Testis (tissue), 2 donors: ENCODE measurements at regions not wholly inside any gene's neighbourhood (a gene's known extent, or its start where the extent isn't known, plus 50 kb on each side); places are given as distances from the start of the nearest gene placed in this dataset.

ENCODE experiments used
- DNase-seq: peaks from one replicate; pipeline ENCODE4 v3.0.0-alpha.2; 2019
- H3K27ac ChIP-seq, 2 donors: fragments of 200-600 bp; sonication (generic); one replicate each; pipeline ENCODE4 v1.5.1; 2019
- H3K27me3 ChIP-seq: fragments of 200-600 bp; sonication (generic); one replicate; pipeline ENCODE4 v1.5.1; 2019
- H3K36me3 ChIP-seq: fragments of 200-600 bp; sonication (generic); one replicate; pipeline ENCODE4 v1.5.1; 2017; ENCODE audit warnings: low read depth; ENCODE audit errors: missing control alignments
- H3K4me1 ChIP-seq: fragments of 200-600 bp; sonication (generic); one replicate; pipeline ENCODE4 v1.5.1; 2019
- H3K4me3 ChIP-seq, 2 donors: fragments of 200-600 bp; sonication (generic); one replicate each; pipeline ENCODE4 v1.5.1; 2017 to 2019
- H3K9me3 ChIP-seq: fragments of 200-600 bp; sonication (generic); one replicate; pipeline ENCODE4 v1.5.1; 2017
- CTCF ChIP-seq, 3 experiments: fragments of 450-650 bp in 2 of 3; fragments of 200-600 bp in 1 of 3; sonication (generic) in 1 of 3; IDR thresholded peaks; one replicate each; pipeline ENCODE4 v1.5.1; 2016 to 2019; ENCODE audit warnings: antibody characterized with exemption in 3 of 3, mild to moderate bottlenecking in 2 of 3, moderate library complexity in 1 of 3
- POLR2A ChIP-seq: fragments of 450-650 bp; IDR thresholded peaks from one replicate; pipeline ENCODE4 v1.6.1; 2017; ENCODE audit warnings: antibody characterized with exemption, mild to moderate bottlenecking, moderate library complexity
- WGBS, 2 donors: methylation state at CpG; one replicate each; pipeline ENCODE4 v1.1.5; 2018; 5-methylcytosine and 5-hydroxymethylcytosine counted together
- intact Hi-C: fragments of 100-400 bp; cut with DNase I; formaldehyde crosslinking; loops from one replicate; pipeline ENCODE4 v1.15.1; 2023; ENCODE audit warnings: low total_unique reads

DNA sequence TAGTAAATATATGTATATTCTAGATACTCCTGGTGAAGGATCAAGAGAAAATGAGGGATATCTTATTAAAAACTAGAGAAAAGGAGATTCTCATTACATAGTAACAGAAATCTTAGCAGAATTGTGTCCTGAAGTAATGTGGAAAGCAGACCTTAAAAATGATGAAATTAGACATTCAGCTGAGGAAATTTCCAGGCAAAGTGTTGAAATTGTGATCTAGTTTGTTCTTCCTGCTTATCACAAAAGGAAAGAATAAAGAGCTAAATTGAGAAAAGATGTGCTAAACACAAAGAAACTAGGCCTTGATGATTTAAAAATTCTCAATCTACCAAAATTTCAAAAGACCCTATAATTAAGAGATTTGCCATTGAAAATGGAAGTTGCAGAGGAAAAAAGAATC, 362.6 kb upstream of the PLSCR5 start:
- no peaks in the 10 kb centered on the region for H3K4me1 ChIP-seq
- H3K27ac ChIP-seq, result no peak overlapping the region
- TF ChIP-seq POLR2A (no peak), CTCF (IDR thresholded peaks at IDR 0.05) (no peak)
- H3K27me3 ChIP-seq, result no peaks in the 10 kb centered on the region
- H3K36me3 ChIP-seq, result no peaks in the 10 kb centered on the region
- no peak for DNase-seq
- intact Hi-C loops, result no loop called here
- no peak overlapping the region for H3K4me3 ChIP-seq
- H3K9me3 ChIP-seq, result no peaks in the 10 kb centered on the region

DNA sequence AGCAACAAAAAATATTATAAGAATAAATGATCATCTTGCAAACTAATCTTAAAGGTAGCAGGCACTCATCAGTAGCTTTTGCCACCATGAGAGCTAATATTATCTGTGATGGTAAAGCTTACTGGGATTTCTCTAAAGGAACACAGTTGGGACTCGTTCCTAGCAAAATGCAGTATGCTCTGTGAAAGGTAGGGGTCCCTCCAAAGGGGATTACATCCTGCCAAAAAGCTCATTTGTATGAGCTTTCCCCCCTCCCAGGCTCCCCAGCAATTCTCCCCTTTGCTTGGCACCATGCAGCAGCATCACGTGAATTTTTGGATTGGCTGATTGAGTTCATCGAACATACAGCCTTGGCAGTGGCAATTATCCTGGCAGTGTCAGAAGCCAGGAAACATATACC, 361.0 kb upstream of the PLSCR5 start:
- intact Hi-C loops, result no loop called here
- H3K27me3 ChIP-seq, result no peaks in the 10 kb centered on the region
- no peaks in the 10 kb centered on the region for H3K36me3 ChIP-seq
- no peak for DNase-seq
- no peaks in the 10 kb centered on the region for H3K9me3 ChIP-seq
- TF ChIP-seq POLR2A, result no peak
- no peak overlapping the region for H3K27ac ChIP-seq
- H3K4me1 ChIP-seq, result no peaks in the 10 kb centered on the region
- 88 to 90% methylated on average over 3 of the region's 3 CpGs for WGBS, 2 donors
- H3K4me3 ChIP-seq, result no peak overlapping the region

- Histone ChIP-seq H3K4me3 (no peak overlapping the region), H3K4me1 (no peaks in the 10 kb centered on the region), H3K27me3 (no peaks in the 10 kb centered on the region), H3K9me3 (no peaks in the 10 kb centered on the region), H3K27ac (no peak overlapping the region), H3K36me3 (no peaks in the 10 kb centered on the region)
- intact Hi-C loops, result no loop called here
- no peak for TF ChIP-seq CTCF (IDR thresholded peaks at IDR 0.05)
- no peak for TF ChIP-seq POLR2A
- WGBS, 2 donors, result 35 to 49% methylated on average over 3 of the region's 3 CpGs
- no peak for DNase-seq
These were observed 348.4 kb upstream of the PLSCR5 start for GRCh38 chr3:146953511-146953981.

- no peak for DNase-seq
- Histone ChIP-seq H3K4me3 (no peak overlapping the region), H3K9me3 (no peaks in the 10 kb centered on the region), H3K27ac (no peak overlapping the region), H3K36me3 (no peaks in the 10 kb centered on the region), H3K4me1 (no peaks in the 10 kb centered on the region), H3K27me3 (no peaks in the 10 kb centered on the region)
- 88 to 92% methylated on average over 8 of the region's 8 CpGs for WGBS, 2 donors
- intact Hi-C loops, result no loop called here
- TF ChIP-seq POLR2A (no peak), CTCF (IDR thresholded peaks at IDR 0.05) (no peak)
These were observed 343.8 kb upstream of the PLSCR5 start for GRCh38 chr3:146948985-146949384.

- H3K27ac ChIP-seq, result no peak overlapping the region
- no peaks in the 10 kb centered on the region for H3K36me3 ChIP-seq
- no peak for TF ChIP-seq CTCF (IDR thresholded peaks at IDR 0.05)
- no peak for TF ChIP-seq POLR2A
- no peaks in the 10 kb centered on the region for H3K4me1 ChIP-seq
- H3K27me3 ChIP-seq, result no peaks in the 10 kb centered on the region
- no peak for DNase-seq
- H3K4me3 ChIP-seq, result no peak overlapping the region
- no peaks in the 10 kb centered on the region for H3K9me3 ChIP-seq
- intact Hi-C loops, result no loop called here
- 46 to 54% methylated on average over 1 of the region's 1 CpG for WGBS, 2 donors
These were observed 343.0 kb upstream of the PLSCR5 start for GRCh38 chr3:146948186-146948585.
